Hepatocyte (in vitro differentiated cells): ENCODE measurements at regions not wholly inside any gene's neighbourhood (a gene's known extent, or its start where the extent isn't known, plus 50 kb on each side); places are given as distances from the start of the nearest gene placed in this dataset.

Experiments
- DNase-seq: peaks from one replicate; pipeline ENCODE4 v3.0.0-alpha.2; 2016; ENCODE audit warnings: low spot score
- H2AFZ ChIP-seq: fragments of 200-600 bp; sonication (generic); 2 replicates; pipeline ENCODE4 v1.6.0; 2016; ENCODE audit warnings: antibody characterized with exemption, mild to moderate bottlenecking
- H3K27ac ChIP-seq: fragments of 200-600 bp; sonication (generic); 2 replicates; pipeline ENCODE4 v1.5.1; 2016; ENCODE audit warnings: mild to moderate bottlenecking
- H3K27me3 ChIP-seq: fragments of 200-600 bp; sonication (generic); 2 replicates; pipeline ENCODE4 v1.6.1; 2016
- H3K36me3 ChIP-seq: fragments of 200-600 bp; sonication (generic); replicated peaks from 2 replicates; pipeline ENCODE4 v1.5.1; 2016; ENCODE audit warnings: low read depth; ENCODE audit not compliant: insufficient read depth
- H3K4me1 ChIP-seq: fragments of 200-600 bp; sonication (generic); 2 replicates; pipeline ENCODE4 v1.5.1; 2016; ENCODE audit warnings: mild to moderate bottlenecking, moderate library complexity; ENCODE audit not compliant: insufficient read depth
- H3K4me2 ChIP-seq: fragments of 200-600 bp; sonication (generic); 2 replicates; pipeline ENCODE4 v1.6.0; 2016
- H3K4me3 ChIP-seq: fragments of 200-600 bp; sonication (generic); 2 replicates; pipeline ENCODE4 v1.5.1; 2016; ENCODE audit warnings: mild to moderate bottlenecking
- H3K79me2 ChIP-seq: fragments of 200-600 bp; sonication (generic); 2 replicates; pipeline ENCODE4 v1.6.0; 2017; ENCODE audit warnings: mild to moderate bottlenecking
- H3K9me2 ChIP-seq: fragments of 200-600 bp; sonication (generic); replicated peaks from 2 replicates; pipeline ENCODE4 v1.6.0; 2017; ENCODE audit warnings: mild to moderate bottlenecking; ENCODE audit not compliant: insufficient read depth
- H3K9me3 ChIP-seq: fragments of 200-600 bp; sonication (generic); 2 replicates; pipeline ENCODE4 v1.5.1; 2016; ENCODE audit warnings: low read depth, mild to moderate bottlenecking
- H4K20me1 ChIP-seq: fragments of 200-600 bp; sonication (generic); 2 replicates; pipeline ENCODE4 v1.6.0; 2016; ENCODE audit warnings: mild to moderate bottlenecking; ENCODE audit not compliant: insufficient read depth, poor library complexity, severe bottlenecking
- CTCF ChIP-seq: fragments of 200-600 bp; sonication (generic); IDR thresholded peaks from 2 replicates; pipeline ENCODE4 v1.5.1; 2016; ENCODE audit warnings: antibody characterized with exemption, mild to moderate bottlenecking; ENCODE audit not compliant: poor library complexity
- EZH2 ChIP-seq: fragments of 200-600 bp; sonication (generic); IDR thresholded peaks from 2 replicates; pipeline ENCODE4 v1.6.1; 2016; ENCODE audit warnings: antibody characterized with exemption, mild to moderate bottlenecking, borderline replicate concordance
- EZH2phosphoT487 ChIP-seq: fragments of 200-600 bp; sonication (generic); IDR thresholded peaks from one replicate; pipeline ENCODE4 v1.6.1; 2018; ENCODE audit warnings: antibody characterized with exemption, mild to moderate bottlenecking, low read depth, moderate library complexity; ENCODE audit not compliant: unreplicated experiment, severe bottlenecking
- WGBS: methylation state at CpG from one replicate; pipeline ENCODE4 v1.1.6; 2016; ENCODE audit warnings: low lambda C conversion rate; ENCODE audit errors: missing lambda C conversion rate; 5-methylcytosine and 5-hydroxymethylcytosine counted together

- H3K4me2 ChIP-seq, result no peak overlapping the region
- H3K9me2 ChIP-seq, result no peaks in the 10 kb centered on the region
- no peak overlapping the region for H3K4me3 ChIP-seq
- no peaks in the 10 kb centered on the region for H3K79me2 ChIP-seq
- peaks cover 25% of the 10 kb centered on the region for H3K4me1 ChIP-seq
- no peaks in the 10 kb centered on the region for H3K9me3 ChIP-seq
- no peaks in the 10 kb centered on the region for H4K20me1 ChIP-seq
- H2AFZ ChIP-seq, result no peak overlapping the region
- H3K36me3 ChIP-seq, result no peaks in the 10 kb centered on the region
- 91% methylated on average over 5 of the region's 5 CpGs for WGBS
- TF ChIP-seq EZH2phosphoT487, result no peak
- TF ChIP-seq CTCF, result no peak
- no peak for TF ChIP-seq EZH2
- H3K27ac ChIP-seq, result no peak overlapping the region
- no peaks in the 10 kb centered on the region for H3K27me3 ChIP-seq
- no peak for DNase-seq
Observed at GRCh38 chr20:6579417-6579816, 188.1 kb upstream of the BMP2 start.

DNA sequence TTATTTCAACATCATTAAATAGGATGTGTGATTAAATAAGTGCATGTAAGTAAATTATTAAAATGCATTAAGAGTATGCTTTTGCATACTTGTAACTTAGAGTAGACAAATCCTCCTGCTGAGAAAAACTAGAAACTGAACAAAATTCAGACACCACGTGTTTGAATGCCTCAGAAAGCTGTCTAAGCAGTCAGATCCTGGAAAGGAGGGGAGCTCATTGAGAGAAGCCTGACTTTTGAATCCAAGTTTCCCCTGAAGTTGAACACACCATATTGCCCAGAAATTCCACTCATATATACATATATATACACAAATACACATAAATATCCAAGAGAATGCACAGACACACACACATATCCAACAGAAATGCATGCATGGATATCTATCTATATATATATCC lies 190.0 kb upstream of the BMP2 start:
- 50% methylated on average over 1 of the region's 1 CpG for WGBS
- peak overlapping the region; percentile 57 for H3K27ac ChIP-seq
- no peak overlapping the region for H3K4me2 ChIP-seq
- H3K9me3 ChIP-seq, result no peaks in the 10 kb centered on the region
- H3K9me2 ChIP-seq, result no peaks in the 10 kb centered on the region
- no peaks in the 10 kb centered on the region for H3K27me3 ChIP-seq
- DNase-seq, result no peak
- TF ChIP-seq EZH2phosphoT487 (no peak), EZH2 (no peak), CTCF (no peak)
- no peaks in the 10 kb centered on the region for H3K79me2 ChIP-seq
- no peaks in the 10 kb centered on the region for H4K20me1 ChIP-seq
- no peak overlapping the region for H2AFZ ChIP-seq
- H3K4me3 ChIP-seq, result no peak overlapping the region
- no peaks in the 10 kb centered on the region for H3K36me3 ChIP-seq
- H3K4me1 ChIP-seq, result peaks cover 25% of the 10 kb centered on the region

GRCh38 chr20:6576726-6577125 lies 190.8 kb upstream of the BMP2 start:
- Histone ChIP-seq H3K4me3 (no peak overlapping the region), H3K4me2 (peak overlapping the region; percentile 63), H3K79me2 (no peaks in the 10 kb centered on the region), H2AFZ (no peak overlapping the region), H3K9me3 (no peaks in the 10 kb centered on the region), H3K36me3 (no peaks in the 10 kb centered on the region), H3K9me2 (no peaks in the 10 kb centered on the region), H3K4me1 (peaks cover 25% of the 10 kb centered on the region), H3K27ac (peak overlapping the region; percentile 57), H4K20me1 (no peaks in the 10 kb centered on the region), H3K27me3 (no peaks in the 10 kb centered on the region)
- no peak for TF ChIP-seq EZH2phosphoT487
- no peak for TF ChIP-seq CTCF
- TF ChIP-seq EZH2, result no peak
- DNase-seq, result no peak
- 51% methylated on average over 3 of the region's 3 CpGs for WGBS

DNA sequence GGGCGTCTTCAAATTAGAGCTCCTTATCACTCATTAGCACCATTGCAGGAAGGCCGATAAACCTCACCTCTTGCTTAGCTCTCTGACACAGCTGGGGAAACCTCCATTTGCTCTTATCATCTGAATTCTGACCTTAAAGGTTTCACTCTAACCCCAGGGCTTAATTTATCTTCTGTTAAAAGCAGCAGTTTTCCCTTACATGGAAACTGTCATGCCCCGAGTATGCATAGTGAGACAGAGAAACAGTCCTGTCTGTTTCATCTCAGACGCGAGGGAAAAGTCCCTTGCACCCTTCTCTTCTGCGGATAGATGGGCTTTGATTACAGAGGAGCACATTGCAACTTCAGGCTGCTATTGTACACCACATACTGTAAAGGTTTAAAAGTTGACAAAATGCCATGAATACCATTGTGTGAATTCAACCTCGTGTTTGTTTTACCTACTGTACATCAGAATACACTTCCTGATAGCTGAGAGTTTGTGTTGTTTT lies 191.5 kb upstream of the BMP2 start:
- TF ChIP-seq CTCF (no peak), EZH2phosphoT487 (no peak), EZH2 (no peak)
- no peaks in the 10 kb centered on the region for H3K9me3 ChIP-seq
- DNase-seq, result peak; percentile 12
- H3K4me3 ChIP-seq, result no peak overlapping the region
- peak overlapping the region; percentile 57 for H3K27ac ChIP-seq
- 10% methylated on average over 7 of the region's 7 CpGs for WGBS
- H3K27me3 ChIP-seq, result no peaks in the 10 kb centered on the region
- no peaks in the 10 kb centered on the region for H3K79me2 ChIP-seq
- H3K36me3 ChIP-seq, result no peaks in the 10 kb centered on the region
- H3K4me2 ChIP-seq, result peak overlapping the region; percentile 63
- H3K9me2 ChIP-seq, result no peaks in the 10 kb centered on the region
- H3K4me1 ChIP-seq, result peaks cover 25% of the 10 kb centered on the region
- H2AFZ ChIP-seq, result peak overlapping the region; percentile 17
- no peaks in the 10 kb centered on the region for H4K20me1 ChIP-seq
